22Rv1 (cell line): ENCODE measurements at regions not wholly inside any gene's neighbourhood (a gene's known extent, or its start where the extent isn't known, plus 50 kb on each side); places are given as distances from the start of the nearest gene placed in this dataset.

Source experiments
- H3K27ac ChIP-seq: fragments of 450-650 bp; 2 replicates; pipeline ENCODE4 v1.5.1; 2017
- CTCF ChIP-seq: fragments of 450-650 bp; IDR thresholded peaks from 2 replicates; pipeline ENCODE4 v1.5.1; 2017; ENCODE audit warnings: mild to moderate bottlenecking
- ZFX ChIP-seq: fragments of 450-650 bp; IDR thresholded peaks from 2 replicates; pipeline ENCODE4 v1.6.1; 2017; ENCODE audit warnings: antibody characterized with exemption, borderline replicate concordance

DNA sequence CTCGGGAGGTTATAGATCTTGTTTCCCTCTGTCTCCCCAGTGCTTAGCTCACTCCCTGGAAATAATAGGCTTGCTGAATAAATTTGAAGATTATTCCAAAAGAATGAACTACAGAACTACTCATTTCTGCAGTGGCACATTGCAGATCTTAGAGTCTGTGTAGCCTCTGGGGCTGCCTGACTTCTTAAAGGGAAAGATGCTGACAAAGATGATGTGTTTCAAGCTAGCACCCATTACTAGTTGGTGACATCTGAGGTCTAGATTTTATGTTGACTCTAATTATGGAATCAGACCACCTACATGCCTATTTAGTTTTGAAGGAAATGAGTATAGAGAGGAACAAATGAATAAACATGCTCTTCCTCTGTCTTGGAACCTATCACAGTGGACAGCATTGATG is 123.7 kb upstream of the KCNIP4 start:
- TF ChIP-seq ZFX (no peak), CTCF (no peak)
- no peak overlapping the region for H3K27ac ChIP-seq

GRCh38 chr4:22071749-22072148 is 123.2 kb upstream of the KCNIP4 start:
- H3K27ac ChIP-seq = no peak overlapping the region
- no peak for TF ChIP-seq CTCF
- TF ChIP-seq ZFX = no peak

- TF ChIP-seq ZFX (no peak), CTCF (no peak)
Measured at GRCh38 chr4:22070256-22070655, 121.7 kb upstream of the KCNIP4 start.

GRCh38 chr4:22063613-22064012 is 115.0 kb upstream of the KCNIP4 start:
- no peak overlapping the region for H3K27ac ChIP-seq
- TF ChIP-seq ZFX = no peak
- no peak for TF ChIP-seq CTCF

More at GRCh38 chr4:22070256-22070655, 121.7 kb upstream of the KCNIP4 start:
- H3K27ac ChIP-seq = no peak overlapping the region

DNA sequence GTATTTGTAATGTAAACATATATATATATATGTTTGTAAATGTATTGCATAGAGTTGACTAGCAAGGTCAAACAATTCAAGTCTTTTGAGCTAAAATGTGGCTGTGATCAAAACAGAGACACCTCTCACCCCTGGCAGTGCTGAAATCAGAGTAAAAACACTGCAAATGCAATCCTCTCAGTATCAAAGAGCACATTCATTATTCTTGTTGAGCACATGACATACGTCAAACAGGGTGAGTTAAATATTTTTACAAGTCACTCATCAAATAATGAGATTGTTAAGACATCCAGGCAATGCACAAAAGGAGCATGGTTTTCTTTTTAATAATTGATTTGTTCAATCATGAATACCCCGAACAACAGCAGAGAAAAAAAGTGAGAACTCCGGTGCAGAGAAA is 114.1 kb upstream of the KCNIP4 start:
- TF ChIP-seq ZFX = no peak
- TF ChIP-seq CTCF = no peak
- H3K27ac ChIP-seq = no peak overlapping the region

DNA sequence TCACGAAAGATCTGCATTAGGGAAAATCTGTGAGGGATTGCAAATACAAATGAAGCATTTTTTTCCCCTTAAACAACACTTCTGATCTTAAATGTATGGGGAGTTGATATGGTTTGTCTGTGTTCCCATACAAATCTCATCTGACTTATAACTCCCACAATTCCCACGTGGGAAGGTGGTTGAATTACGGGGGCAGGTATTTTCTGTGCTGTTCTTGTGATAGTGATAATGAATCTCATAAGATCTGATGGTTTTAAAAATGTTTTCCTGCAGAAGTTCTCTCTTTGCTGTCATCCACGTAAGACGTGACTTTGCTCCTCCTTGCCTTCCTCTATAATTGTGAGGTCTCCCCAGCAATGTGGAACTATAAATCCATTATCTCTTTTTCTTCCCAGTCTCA is 107.4 kb upstream of the KCNIP4 start:
- TF ChIP-seq CTCF = no peak
- no peak for TF ChIP-seq ZFX
- no peak overlapping the region for H3K27ac ChIP-seq

DNA sequence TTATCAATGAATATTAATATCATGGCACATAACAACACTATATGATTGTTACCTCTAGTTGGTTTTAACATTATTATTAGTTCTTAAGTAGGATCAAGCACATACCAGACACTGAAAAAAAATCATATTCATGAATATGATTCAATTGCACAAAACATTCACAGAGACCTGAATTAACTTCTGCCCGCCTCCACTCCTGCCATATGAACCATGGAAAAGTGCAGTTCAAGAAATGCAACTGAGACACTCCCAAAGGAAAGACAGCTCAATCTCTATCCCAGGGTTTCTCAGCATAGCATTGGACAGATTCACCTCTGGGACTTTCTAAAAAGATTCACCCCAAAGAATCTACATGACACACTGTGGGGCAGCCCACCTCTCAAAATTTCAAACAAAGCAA is 103.5 kb upstream of the KCNIP4 start:
- no peak for TF ChIP-seq ZFX
- TF ChIP-seq CTCF = no peak
- H3K27ac ChIP-seq = no peak overlapping the region

- TF ChIP-seq CTCF (no peak), ZFX (no peak)
Measured at GRCh38 chr4:22048323-22048722, 99.8 kb upstream of the KCNIP4 start.

More at GRCh38 chr4:22048323-22048722, 99.8 kb upstream of the KCNIP4 start:
- H3K27ac ChIP-seq = no peak overlapping the region
